ENCODE measurements at regions not wholly inside any gene's neighbourhood (a gene's known extent, or its start where the extent isn't known, plus 50 kb on each side); places are given as distances from the start of the nearest gene placed in this dataset.

DNA sequence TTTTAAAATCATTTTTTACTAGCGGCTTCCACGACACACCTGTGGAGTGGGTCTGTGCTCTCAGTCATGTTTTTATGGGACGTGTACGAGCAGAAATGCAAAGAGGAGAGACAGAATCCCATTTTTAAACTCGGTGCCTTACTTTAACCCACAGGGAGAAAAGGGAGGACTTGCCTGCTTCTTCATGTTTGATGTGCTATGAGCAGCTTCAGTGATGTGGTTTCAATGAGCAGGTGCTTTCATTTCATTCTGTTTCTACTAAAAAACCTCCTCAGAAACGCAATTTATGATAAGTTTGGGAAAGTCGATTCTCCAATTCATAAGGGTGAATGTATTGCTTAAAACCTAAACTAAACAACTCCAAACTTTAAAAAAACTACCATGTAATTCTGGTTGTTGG, 537.2 kb downstream of the GATA3 start:
- TF ChIP-seq, protein P1, sequence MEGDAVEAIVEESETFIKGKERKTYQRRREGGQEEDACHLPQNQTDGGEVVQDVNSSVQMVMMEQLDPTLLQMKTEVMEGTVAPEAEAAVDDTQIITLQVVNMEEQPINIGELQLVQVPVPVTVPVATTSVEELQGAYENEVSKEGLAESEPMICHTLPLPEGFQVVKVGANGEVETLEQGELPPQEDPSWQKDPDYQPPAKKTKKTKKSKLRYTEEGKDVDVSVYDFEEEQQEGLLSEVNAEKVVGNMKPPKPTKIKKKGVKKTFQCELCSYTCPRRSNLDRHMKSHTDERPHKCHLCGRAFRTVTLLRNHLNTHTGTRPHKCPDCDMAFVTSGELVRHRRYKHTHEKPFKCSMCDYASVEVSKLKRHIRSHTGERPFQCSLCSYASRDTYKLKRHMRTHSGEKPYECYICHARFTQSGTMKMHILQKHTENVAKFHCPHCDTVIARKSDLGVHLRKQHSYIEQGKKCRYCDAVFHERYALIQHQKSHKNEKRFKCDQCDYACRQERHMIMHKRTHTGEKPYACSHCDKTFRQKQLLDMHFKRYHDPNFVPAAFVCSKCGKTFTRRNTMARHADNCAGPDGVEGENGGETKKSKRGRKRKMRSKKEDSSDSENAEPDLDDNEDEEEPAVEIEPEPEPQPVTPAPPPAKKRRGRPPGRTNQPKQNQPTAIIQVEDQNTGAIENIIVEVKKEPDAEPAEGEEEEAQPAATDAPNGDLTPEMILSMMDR (IDR thresholded peaks at IDR 0.05; ENCODE audit: insufficient read depth, low read depth, low read length): no peak
- no peak overlapping the region for H3K4me3 ChIP-seq (ENCODE audit: low read depth, low read length)
- DNase-seq (ENCODE audit: low read depth): no peak

DNA sequence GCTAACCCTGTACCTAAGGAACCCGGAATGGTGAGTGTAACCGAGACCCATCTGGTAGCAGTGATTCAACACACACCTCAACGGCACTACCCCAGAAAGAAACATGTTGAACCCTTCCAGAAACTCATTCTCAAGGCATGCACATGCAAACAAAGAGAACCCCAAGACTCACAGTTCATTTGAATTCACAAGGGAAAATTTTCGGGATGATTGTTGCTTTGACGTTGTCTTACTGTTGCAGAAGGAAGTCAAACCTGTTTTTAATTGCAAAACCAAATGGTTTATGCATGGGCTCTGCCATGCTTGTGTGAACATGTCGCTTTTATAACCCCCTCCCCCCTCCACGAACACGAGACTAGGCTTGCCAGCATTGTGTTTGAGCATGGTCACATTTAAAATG, 539.7 kb downstream of the GATA3 start:
- TF ChIP-seq, protein P1 (IDR thresholded peaks at IDR 0.05; ENCODE audit: insufficient read depth, low read depth, low read length): no peak
- DNase-seq (ENCODE audit: low read depth): no peak
- no peak overlapping the region for H3K4me3 ChIP-seq (ENCODE audit: low read depth, low read length)

DNA sequence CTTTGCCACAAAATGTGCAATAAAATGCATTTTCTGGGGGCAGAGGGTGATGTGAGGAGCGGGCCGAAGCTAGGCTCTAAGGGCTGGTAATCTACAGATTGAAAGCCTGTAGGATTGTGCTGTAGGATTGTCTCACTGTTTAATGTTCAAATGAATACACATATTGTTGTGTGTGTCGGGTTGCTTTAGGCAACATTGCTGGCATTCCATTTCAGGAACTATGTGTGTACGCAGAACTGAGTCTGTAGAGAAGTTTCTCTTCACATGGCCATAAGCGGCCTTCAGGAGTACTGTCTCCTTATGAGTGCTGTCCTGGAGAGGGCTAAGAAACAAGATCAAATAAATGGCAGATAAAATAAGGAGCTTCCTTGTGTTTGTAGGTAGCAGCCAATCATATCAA, 540.2 kb downstream of the GATA3 start:
- TF ChIP-seq, protein P1 (IDR thresholded peaks at IDR 0.05; ENCODE audit: insufficient read depth, low read depth, low read length): no peak
- H3K4me3 ChIP-seq (ENCODE audit: low read depth, low read length): no peak overlapping the region
- DNase-seq (ENCODE audit: low read depth): no peak

DNA sequence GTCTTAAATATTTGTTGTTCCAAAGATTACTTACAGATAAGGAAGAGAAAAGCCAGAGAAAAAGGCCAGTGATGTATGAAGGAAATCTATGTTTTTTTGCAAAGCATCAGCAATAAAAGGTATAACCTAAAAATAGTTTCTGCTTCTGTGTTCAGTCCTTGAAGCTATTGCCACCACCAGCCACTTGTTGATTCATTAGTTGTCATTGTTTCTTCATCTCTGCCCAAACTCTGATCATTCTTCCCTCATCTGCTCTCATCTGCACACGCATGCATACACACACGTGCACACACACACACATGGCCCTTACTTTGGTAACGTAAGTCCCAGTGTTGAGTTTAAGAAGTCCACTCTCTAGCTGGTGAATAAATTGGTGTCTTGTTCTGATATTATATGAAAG, 540.7 kb downstream of the GATA3 start:
- TF ChIP-seq, protein P1 (IDR thresholded peaks at IDR 0.05; ENCODE audit: insufficient read depth, low read depth, low read length): no peak
- no peak for DNase-seq (ENCODE audit: low read depth)
- H3K4me3 ChIP-seq (ENCODE audit: low read depth, low read length): no peak overlapping the region

DNA sequence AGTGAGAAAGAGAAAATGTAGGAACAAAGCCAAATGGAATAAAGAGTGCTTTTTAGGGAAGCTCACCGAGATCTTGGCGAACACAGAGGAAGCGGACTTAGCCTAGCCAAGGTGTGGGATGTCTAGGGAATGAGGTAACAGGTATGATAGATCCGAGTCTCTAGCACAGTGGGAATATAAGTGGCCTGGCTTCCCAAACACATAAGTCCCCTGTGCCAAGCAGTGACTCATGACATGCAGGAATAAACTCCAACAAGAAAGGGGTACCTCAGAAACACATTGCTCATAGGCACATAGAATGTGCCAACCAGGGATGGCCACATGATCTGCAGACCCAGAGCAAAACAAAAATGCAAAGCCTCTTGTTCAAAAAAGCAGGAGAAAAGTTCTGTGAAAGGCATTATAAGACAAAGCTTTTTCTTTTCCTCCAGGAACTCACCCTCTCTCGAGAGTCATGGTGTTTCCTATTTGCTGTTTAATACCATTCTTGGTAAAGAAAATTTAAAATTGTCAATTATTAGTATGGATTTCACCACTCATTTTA, 542.5 kb downstream of the GATA3 start:
- no peak overlapping the region for H3K4me3 ChIP-seq (ENCODE audit: low read depth, low read length)
- TF ChIP-seq, protein P1 (IDR thresholded peaks at IDR 0.05; ENCODE audit: insufficient read depth, low read depth, low read length): no peak
- DNase-seq (ENCODE audit: low read depth): no peak

DNA sequence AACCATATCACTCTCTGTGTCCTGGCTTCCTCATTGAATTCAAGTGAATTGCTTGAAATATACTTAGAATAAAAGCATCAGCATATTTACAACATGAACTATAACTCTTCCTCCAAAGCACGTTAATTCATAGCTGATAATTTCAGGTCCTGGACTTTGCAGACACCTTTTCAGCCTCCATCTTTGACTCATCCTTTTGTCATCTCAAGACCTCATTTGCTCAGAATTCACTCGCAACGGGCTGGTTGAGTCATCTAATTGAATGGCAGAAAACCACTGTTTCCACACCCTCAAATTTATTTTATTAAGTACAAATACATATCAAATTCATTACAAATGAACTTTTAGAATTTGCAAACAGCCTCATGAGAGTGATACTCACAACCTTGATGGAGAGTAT, 545.7 kb downstream of the GATA3 start:
- TF ChIP-seq, protein P1 (IDR thresholded peaks at IDR 0.05; ENCODE audit: insufficient read depth, low read depth, low read length): no peak
- no peak for DNase-seq (ENCODE audit: low read depth)
- no peak overlapping the region for H3K4me3 ChIP-seq (ENCODE audit: low read depth, low read length)

DNA sequence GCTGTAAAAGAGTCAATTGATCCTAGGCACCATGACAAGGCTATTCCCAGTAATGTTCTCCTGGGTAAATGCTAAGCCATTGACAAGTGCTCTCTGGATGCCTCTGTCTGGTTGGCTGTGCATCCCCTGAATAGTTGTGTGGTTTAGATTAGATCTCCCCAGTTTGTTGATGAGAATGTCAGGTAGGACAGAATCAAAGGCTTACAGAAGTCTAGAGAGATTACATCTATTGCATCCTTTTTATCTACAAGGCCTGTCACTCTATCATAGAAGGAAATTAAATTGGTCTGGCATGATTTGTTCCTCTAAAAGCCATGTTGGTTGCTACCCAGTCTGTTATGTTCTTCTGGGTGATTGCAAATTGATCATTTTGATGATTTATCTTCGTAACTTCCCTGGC, 548.3 kb downstream of the GATA3 start:
- DNase-seq (ENCODE audit: low read depth): no peak
- H3K4me3 ChIP-seq (ENCODE audit: low read depth, low read length): no peak overlapping the region
- TF ChIP-seq, protein P1 (IDR thresholded peaks at IDR 0.05; ENCODE audit: insufficient read depth, low read depth, low read length): no peak
